OCI-LY1 (cell line): ENCODE measurements at regions not wholly inside any gene's neighbourhood (a gene's known extent, or its start where the extent isn't known, plus 50 kb on each side); places are given as distances from the start of the nearest gene placed in this dataset.

ENCODE experiments used
- H2AFZ ChIP-seq: fragments of 200-600 bp; sonication (generic), shearing (Covaris generic); 2 replicates; pipeline ENCODE4 v1.6.0; 2014; ENCODE audit warnings: antibody characterized with exemption, mild to moderate bottlenecking, low read length
- H3F3A ChIP-seq: fragments of 200-600 bp; sonication (generic), shearing (Covaris generic); 2 replicates; pipeline ENCODE4 v1.6.0; 2014; ENCODE audit warnings: mild to moderate bottlenecking, antibody characterized with exemption, low read length, moderate library complexity; ENCODE audit not compliant: insufficient read depth
- H3K27ac ChIP-seq: fragments of 200-600 bp; sonication (generic); 2 replicates; pipeline ENCODE4 v1.5.1; 2014; ENCODE audit warnings: low read length, mixed run types, mild to moderate bottlenecking, low read depth; ENCODE audit not compliant: poor library complexity, severe bottlenecking
- H3K27me3 ChIP-seq: fragments of 200-600 bp; sonication (generic); 2 replicates; pipeline ENCODE4 v1.6.0; 2014; ENCODE audit warnings: antibody characterized with exemption, mild to moderate bottlenecking, low read length, moderate library complexity; ENCODE audit not compliant: insufficient read depth
- H3K36me3 ChIP-seq: fragments of 200-600 bp; sonication (generic); 2 replicates; pipeline ENCODE4 v1.6.1; 2014; ENCODE audit warnings: mild to moderate bottlenecking, antibody characterized with exemption, low read length, moderate library complexity, mixed read lengths; ENCODE audit not compliant: insufficient read depth
- H3K4me1 ChIP-seq: fragments of 200-600 bp; sonication (generic); 2 replicates; pipeline ENCODE4 v1.5.1; 2014; ENCODE audit warnings: mild to moderate bottlenecking, low read length, moderate library complexity; ENCODE audit not compliant: insufficient read depth, severe bottlenecking
- H3K4me2 ChIP-seq: fragments of 200-600 bp; sonication (generic), shearing (Covaris generic); 2 replicates; pipeline ENCODE4 v1.6.1; 2014; ENCODE audit warnings: low read length
- H3K4me3 ChIP-seq: fragments of 200-600 bp; sonication (generic); 2 replicates; pipeline ENCODE4 v1.5.1; 2014; ENCODE audit warnings: low read length, low read depth, mild to moderate bottlenecking, mixed read lengths; ENCODE audit not compliant: poor library complexity, severe bottlenecking
- H3K79me2 ChIP-seq: fragments of 200-600 bp; shearing (Covaris generic); 2 replicates; pipeline ENCODE4 v1.6.1; 2016; ENCODE audit warnings: mixed run types, low read length, mixed read lengths; ENCODE audit not compliant: insufficient read depth
- H3K9ac ChIP-seq: fragments of 200-600 bp; sonication (generic), shearing (Covaris generic); 2 replicates; pipeline ENCODE4 v1.6.1; 2014; ENCODE audit warnings: mild to moderate bottlenecking, low read length, mixed read lengths
- H3K9me2 ChIP-seq: fragments of 200-600 bp; sonication (generic), shearing (Covaris generic); 2 replicates; pipeline ENCODE4 v1.6.1; 2014; ENCODE audit warnings: low read depth, mild to moderate bottlenecking, low read length, mixed read lengths
- H3K9me3 ChIP-seq: fragments of 200-600 bp; shearing (Covaris generic); 2 replicates; pipeline ENCODE4 v1.6.1; 2014; ENCODE audit warnings: low read length, mixed read lengths
- H4K20me1 ChIP-seq: fragments of 200-600 bp; sonication (generic), shearing (Covaris generic); 2 replicates; pipeline ENCODE4 v1.6.0; 2016; ENCODE audit warnings: mild to moderate bottlenecking, low read length; ENCODE audit not compliant: insufficient read depth
- EZH2 ChIP-seq: fragments of 200-600 bp; sonication (generic), shearing (Covaris generic); IDR thresholded peaks from 2 replicates; pipeline ENCODE4 v1.8.0; 2017; ENCODE audit warnings: borderline replicate concordance, mixed run types, mild to moderate bottlenecking, antibody characterized with exemption, low read length, moderate library complexity, mixed read lengths
- TF ChIP-seq, protein P1 (sequence below): fragments of 200-600 bp; sonication (generic), shearing (Covaris generic); IDR thresholded peaks from 2 replicates; pipeline ENCODE4 v1.5.1; 2017; ENCODE audit warnings: mild to moderate bottlenecking, antibody characterized with exemption, low read length, moderate library complexity, mixed read lengths

DNA sequence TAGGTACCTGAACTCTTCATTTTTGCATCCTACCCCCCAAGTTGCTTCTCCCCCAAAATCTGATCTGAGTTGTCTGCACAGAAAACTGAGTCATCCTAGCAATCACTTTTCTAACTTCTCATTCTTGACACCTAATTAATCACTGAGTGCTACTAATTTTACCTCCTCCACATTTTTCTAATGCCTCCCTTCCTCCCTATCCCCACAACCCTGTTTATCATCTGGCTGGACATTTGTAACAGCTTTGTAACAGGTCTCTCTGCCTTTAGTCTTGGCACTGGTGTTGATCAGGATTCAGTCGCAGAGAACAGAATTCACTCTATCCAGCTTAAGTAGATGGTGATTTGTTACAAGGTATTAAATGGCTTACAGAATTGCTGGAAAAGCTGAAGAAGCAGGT lies 303.9 kb upstream of the GATB start:
- TF ChIP-seq EZH2, result no peak
- TF ChIP-seq, protein P1, sequence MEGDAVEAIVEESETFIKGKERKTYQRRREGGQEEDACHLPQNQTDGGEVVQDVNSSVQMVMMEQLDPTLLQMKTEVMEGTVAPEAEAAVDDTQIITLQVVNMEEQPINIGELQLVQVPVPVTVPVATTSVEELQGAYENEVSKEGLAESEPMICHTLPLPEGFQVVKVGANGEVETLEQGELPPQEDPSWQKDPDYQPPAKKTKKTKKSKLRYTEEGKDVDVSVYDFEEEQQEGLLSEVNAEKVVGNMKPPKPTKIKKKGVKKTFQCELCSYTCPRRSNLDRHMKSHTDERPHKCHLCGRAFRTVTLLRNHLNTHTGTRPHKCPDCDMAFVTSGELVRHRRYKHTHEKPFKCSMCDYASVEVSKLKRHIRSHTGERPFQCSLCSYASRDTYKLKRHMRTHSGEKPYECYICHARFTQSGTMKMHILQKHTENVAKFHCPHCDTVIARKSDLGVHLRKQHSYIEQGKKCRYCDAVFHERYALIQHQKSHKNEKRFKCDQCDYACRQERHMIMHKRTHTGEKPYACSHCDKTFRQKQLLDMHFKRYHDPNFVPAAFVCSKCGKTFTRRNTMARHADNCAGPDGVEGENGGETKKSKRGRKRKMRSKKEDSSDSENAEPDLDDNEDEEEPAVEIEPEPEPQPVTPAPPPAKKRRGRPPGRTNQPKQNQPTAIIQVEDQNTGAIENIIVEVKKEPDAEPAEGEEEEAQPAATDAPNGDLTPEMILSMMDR, result no peak
- Histone ChIP-seq H3K9ac (no peak overlapping the region), H3F3A (no peaks in the 10 kb centered on the region), H3K4me3 (no peak overlapping the region), H3K9me2 (peaks cover 2% of the 10 kb centered on the region; the same call in 1 of the 2 replicates), H3K36me3 (no peaks in the 10 kb centered on the region), H3K4me1 (peaks cover 10% of the 10 kb centered on the region), H3K79me2 (no peaks in the 10 kb centered on the region), H3K27ac (no peak overlapping the region), H3K4me2 (no peak overlapping the region), H3K9me3 (no peaks in the 10 kb centered on the region), H3K27me3 (no peaks in the 10 kb centered on the region), H2AFZ (no peak overlapping the region), H4K20me1 (no peaks in the 10 kb centered on the region)

DNA sequence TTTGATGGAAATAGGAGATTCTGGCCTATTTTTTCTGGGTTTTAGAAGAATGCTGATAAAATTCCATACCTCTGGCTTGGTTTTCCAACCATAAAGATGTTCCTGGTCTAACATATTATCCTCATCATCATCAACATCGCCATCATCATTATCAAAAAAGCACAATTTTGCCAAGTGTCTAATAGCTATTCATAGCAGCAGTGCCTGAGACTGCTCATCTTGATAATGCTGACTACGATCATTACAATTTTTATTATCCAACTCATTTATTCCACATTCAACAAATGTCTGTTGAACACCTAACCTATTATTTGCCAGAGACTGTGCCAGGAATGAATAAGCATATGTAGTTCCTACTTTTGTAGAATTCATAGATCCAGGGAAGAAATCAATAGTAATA lies 303.5 kb upstream of the GATB start:
- Histone ChIP-seq H3K9ac (no peak overlapping the region), H3K4me2 (no peak overlapping the region), H4K20me1 (no peaks in the 10 kb centered on the region), H3K9me3 (no peaks in the 10 kb centered on the region), H3F3A (no peaks in the 10 kb centered on the region), H3K27ac (no peak overlapping the region), H3K9me2 (peaks cover 2% of the 10 kb centered on the region; the same call in 1 of the 2 replicates), H3K79me2 (no peaks in the 10 kb centered on the region), H2AFZ (no peak overlapping the region), H3K4me3 (no peak overlapping the region), H3K4me1 (peaks cover 5% of the 10 kb centered on the region), H3K36me3 (no peaks in the 10 kb centered on the region), H3K27me3 (no peaks in the 10 kb centered on the region)
- no peak for TF ChIP-seq EZH2
- TF ChIP-seq, protein P1, result no peak

DNA sequence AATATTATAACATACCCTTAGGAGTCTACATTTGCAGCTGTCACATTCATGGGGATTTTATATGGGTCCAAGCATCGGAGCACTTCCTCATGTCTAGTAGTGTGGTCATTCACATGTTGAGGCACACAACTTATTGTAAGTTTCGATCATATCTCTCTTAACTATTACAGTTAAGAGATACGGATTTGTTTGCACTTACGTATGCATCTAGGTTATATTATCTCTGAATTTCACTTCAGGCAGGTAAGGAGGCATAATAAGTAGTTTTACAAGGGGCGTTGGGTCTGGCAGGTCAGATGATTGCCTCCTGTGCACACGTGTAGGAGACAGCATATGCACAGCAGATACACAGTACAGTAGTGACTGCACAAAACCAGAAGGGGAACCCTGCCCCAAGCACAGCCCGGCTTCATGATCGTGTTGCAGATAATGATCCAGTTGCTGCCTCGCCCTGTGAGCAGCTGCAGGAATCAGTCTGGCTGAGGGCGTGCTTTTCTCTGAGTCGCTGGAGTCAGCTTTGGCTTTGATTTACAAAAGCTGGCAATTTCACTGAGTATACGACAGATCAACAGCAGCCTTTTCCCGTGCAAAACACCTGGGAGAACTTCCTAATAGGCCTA lies 302.9 kb upstream of the GATB start:
- TF ChIP-seq, protein P1, result no peak
- no peak for TF ChIP-seq EZH2
- no peaks in the 10 kb centered on the region for H3K9me3 ChIP-seq
- no peaks in the 10 kb centered on the region for H3K4me1 ChIP-seq
- H3K79me2 ChIP-seq, result no peaks in the 10 kb centered on the region
- H3K9ac ChIP-seq, result no peak overlapping the region
- H4K20me1 ChIP-seq, result no peaks in the 10 kb centered on the region
- H2AFZ ChIP-seq, result no peak overlapping the region
- H3K27ac ChIP-seq, result no peak overlapping the region
- no peak overlapping the region for H3K4me2 ChIP-seq
- no peaks in the 10 kb centered on the region for H3K27me3 ChIP-seq
- no peak overlapping the region for H3K4me3 ChIP-seq
- no peaks in the 10 kb centered on the region for H3F3A ChIP-seq
- peaks cover 2% of the 10 kb centered on the region; the same call in 1 of the 2 replicates for H3K9me2 ChIP-seq
- no peaks in the 10 kb centered on the region for H3K36me3 ChIP-seq
